ENCODE measurements at regions not wholly inside any gene's neighbourhood (a gene's known extent, or its start where the extent isn't known, plus 50 kb on each side); places are given as distances from the start of the nearest gene placed in this dataset.

DNA sequence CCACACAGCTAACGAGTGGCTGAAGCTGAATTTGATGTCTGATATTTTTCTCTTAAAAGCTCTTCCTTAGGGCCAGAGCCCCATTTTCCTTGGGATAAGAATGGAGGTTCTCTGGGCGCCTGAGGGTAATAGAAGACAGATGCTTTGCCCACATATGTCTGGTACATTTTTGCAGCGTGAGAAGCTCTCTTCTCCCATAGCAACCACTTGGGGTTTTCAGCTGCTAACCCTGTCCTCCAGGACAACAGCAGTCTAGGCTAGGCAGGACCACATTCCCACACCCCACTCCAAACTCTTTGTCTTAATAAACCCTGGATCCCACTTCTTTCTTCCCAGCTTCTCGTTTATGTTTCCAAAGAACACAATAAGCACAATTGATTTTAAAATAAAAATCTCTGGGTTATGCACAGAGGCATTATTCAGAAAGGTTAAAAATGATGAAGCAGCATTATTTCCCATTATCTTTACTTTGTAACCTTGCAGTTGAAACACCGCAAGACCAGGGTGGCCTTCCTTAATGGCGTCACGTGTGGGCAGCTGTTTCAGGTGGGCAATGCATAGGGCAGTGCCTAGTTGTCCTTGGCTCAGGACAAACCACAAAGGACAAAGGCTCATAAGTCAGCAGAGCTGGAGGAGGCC is 56.5 kb upstream of the NTRK3 start:
- DNase-seq = no peak

DNA sequence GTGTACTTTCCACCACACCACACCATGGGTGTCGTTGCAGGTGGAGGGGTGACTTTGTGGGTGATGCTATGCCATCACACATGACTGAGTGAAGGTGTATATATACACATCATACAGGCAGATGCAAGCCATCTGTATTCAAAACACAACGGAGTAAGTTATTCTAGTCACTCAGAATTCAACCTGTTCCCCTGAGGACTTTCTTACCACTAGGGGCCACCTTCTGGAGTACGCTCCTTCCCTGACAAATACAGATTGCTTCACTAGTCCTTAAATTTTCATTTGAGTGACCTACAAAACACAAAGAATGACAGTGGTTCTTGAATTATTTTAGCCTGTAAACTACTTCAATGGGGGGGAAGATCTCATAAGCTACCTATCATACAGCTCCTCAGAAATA is 52.8 kb upstream of the NTRK3 start:
- no peak for DNase-seq

DNA sequence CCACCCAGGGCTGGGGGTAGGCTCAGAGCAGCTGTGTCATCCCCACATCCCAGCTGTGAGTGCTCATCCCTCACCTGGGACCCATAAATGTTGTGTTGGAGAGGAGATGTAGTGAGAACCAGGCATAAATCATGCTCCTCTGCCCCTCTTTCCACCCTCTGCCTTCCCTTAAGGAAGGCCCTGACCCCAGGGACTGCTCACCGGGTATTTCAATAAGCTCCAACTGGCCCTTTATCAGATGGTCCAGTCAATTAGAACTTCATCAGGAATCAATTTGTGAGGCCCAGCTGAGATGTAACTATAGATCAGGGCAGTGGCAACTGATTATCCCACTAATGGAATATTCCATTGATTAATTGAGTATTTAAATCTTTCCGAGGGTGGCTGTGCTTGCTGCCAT is 50.8 kb upstream of the NTRK3 start:
- DNase-seq = no peak
